ENCODE measurements at regions not wholly inside any gene's neighbourhood (a gene's known extent, or its start where the extent isn't known, plus 50 kb on each side); places are given as distances from the start of the nearest gene placed in this dataset.

DNA sequence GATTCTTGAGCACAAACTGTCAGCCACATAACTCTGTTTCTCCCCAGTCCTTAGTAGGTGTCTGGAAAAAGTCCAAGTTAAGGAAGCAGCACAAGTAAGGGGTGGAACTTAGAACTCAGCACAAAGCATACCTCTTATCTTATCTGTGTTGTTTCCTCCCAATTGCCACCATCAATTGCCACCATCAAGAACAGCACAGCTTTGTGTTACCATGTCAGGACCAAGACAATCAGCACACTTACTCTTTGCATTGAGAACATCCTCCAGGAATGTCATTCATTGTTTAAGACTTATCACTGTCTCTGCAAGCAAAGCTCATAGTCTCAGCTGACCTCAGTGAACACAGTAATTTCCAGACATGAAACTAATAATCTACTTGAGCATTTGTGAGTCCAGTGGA, 212.7 kb upstream of the FSHR start:
- no peak for DNase-seq (ENCODE audit: low read depth)
- H3K4me3 ChIP-seq (ENCODE audit: low read length) = no peak overlapping the region
- TF ChIP-seq, protein P1, sequence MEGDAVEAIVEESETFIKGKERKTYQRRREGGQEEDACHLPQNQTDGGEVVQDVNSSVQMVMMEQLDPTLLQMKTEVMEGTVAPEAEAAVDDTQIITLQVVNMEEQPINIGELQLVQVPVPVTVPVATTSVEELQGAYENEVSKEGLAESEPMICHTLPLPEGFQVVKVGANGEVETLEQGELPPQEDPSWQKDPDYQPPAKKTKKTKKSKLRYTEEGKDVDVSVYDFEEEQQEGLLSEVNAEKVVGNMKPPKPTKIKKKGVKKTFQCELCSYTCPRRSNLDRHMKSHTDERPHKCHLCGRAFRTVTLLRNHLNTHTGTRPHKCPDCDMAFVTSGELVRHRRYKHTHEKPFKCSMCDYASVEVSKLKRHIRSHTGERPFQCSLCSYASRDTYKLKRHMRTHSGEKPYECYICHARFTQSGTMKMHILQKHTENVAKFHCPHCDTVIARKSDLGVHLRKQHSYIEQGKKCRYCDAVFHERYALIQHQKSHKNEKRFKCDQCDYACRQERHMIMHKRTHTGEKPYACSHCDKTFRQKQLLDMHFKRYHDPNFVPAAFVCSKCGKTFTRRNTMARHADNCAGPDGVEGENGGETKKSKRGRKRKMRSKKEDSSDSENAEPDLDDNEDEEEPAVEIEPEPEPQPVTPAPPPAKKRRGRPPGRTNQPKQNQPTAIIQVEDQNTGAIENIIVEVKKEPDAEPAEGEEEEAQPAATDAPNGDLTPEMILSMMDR (IDR thresholded peaks at IDR 0.05; ENCODE audit: insufficient read depth, low read depth, low read length, missing control alignments) = no peak

DNA sequence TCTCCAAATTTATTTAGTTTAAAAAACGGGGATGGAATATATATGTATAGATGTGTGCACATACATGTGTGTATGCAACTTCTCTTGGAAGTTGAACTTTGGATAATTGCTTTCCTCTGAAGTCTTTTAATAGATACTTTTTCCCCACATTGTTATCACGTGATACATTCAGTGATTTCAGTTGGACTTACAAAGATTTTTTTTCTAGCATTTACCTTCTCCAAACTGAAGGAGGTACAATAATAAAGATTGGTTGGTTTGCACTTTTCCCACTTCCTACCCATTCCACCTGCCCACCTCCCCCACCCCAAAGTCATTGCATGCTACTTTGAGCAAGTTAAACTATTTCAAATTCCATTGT, 206.1 kb upstream of the FSHR start:
- no peak for DNase-seq (ENCODE audit: low read depth)
- H3K4me3 ChIP-seq (ENCODE audit: low read length) = no peak overlapping the region
- TF ChIP-seq, protein P1 (IDR thresholded peaks at IDR 0.05; ENCODE audit: insufficient read depth, low read depth, low read length, missing control alignments) = no peak

DNA sequence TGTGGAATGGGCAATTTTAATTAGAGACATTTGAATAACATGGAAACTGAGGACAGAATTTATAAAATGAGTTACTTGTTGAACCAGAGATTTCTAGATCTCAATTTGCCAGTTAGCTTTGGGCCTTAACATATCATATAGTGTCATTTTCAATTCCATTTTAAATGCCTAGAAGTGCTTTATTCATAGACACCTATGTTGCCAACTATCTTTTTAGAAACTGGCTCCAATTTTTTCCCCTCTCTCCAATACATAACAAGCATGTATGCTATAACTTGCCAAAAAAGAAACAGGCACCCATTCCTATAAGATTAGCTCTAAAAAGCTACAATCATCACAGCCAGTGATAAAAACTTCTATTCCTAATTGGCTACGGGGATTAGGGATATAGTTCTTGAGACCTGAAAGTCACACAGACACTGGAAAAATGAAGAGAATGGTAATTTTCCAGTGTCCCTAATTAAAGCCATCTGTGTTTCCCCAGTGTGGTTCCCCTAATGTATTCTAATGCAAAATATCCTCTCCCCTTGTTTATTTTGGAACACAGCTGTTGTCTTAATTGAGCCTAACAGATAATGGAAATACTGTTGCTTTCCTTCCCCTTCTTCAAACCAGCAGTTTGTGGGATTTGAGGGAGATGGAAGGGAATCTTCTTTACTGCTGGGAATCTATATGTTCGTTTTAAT, 205.5 kb upstream of the FSHR start:
- no peak overlapping the region for H3K4me3 ChIP-seq (ENCODE audit: low read length)
- DNase-seq (ENCODE audit: low read depth) = no peak
- TF ChIP-seq, protein P1 (IDR thresholded peaks at IDR 0.05; ENCODE audit: insufficient read depth, low read depth, low read length, missing control alignments) = no peak

DNA sequence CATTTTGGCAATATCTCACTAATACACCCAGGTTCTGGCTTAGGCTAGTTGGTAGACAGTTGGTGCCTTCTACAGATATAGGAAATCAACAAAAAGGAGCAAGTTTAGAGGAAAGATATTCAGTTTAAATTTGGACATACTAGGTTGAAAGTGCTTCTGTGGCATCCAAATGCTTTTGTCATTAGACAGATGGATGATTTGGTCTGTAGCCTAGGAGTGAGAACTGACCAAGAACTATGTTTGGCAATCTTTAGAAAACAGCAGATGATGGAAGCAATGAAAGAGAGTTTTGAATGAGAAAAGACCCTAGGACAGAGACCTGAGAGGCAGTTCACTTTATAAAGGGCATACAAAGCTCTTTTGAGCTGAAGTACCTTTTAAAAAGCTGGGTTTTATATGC, 201.3 kb upstream of the FSHR start:
- TF ChIP-seq, protein P1 (IDR thresholded peaks at IDR 0.05; ENCODE audit: insufficient read depth, low read depth, low read length, missing control alignments) = no peak
- DNase-seq (ENCODE audit: low read depth) = no peak
- no peak overlapping the region for H3K4me3 ChIP-seq (ENCODE audit: low read length)

DNA sequence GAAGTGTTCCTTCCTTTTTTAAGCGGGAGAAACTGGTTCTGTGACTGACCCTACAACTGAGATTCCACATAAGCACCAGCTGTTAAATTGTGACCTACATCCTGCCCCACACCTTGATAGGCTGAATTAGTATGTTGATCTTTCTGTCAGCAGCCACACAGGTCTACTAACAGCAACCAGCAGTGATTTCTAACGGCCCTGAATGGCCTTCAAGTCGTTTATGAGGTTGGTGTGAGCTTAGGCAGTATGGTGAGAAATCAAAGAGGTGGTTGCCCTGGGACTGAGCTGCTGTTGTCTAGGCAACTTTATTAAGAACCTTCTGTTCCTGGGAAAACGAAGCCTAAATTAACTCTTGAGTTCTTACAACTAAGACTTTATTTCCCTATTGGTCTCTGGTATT, 197.2 kb upstream of the FSHR start:
- H3K4me3 ChIP-seq (ENCODE audit: low read length) = no peak overlapping the region

DNA sequence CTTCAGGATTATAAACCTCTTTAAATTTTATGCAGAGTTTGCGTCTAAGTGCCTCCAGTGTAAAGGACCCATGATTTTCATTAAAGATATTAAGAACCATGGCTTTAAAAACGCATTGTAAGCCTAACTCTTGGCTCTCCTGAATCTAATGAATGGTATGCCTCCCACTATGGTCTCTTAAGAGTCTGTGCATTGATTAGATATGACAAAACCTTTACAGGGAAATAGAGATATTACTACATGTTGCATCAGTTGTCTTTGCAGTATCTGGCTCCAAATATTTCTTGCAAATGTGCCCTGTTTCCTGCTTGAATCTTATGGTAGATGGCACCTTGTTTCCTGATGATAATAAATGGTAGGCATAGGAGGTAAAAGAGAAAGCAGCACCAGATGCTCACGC, 189.3 kb upstream of the FSHR start:
- TF ChIP-seq, protein P1 (IDR thresholded peaks at IDR 0.05; ENCODE audit: insufficient read depth, low read depth, low read length, missing control alignments) = no peak
- H3K4me3 ChIP-seq (ENCODE audit: low read length) = no peak overlapping the region
- no peak for DNase-seq (ENCODE audit: low read depth)

More for the DNA sequence above, 197.2 kb upstream of the FSHR start:
- TF ChIP-seq, protein P1 (IDR thresholded peaks at IDR 0.05; ENCODE audit: insufficient read depth, low read depth, low read length, missing control alignments) = no peak
- DNase-seq (ENCODE audit: low read depth) = no peak

DNA sequence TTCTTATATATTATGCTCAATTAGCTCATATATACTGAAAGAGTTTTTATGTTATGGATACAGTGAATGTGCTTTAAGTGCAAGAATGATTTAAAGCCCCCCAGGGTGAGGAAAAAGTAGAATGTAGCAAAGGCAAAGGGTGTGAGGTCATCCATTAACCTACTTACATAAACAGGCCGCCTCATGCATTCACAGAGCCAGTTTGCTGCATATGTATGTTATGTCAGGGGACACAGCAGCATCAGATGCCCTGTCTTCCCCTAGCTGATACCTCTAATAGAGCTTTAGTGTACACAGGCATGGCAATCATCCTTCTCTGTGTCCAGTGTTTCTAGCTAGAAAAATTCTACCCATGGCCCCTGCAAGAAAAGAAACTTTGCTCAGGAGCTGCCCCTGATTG, 187.8 kb upstream of the FSHR start:
- DNase-seq (ENCODE audit: low read depth) = no peak
- no peak overlapping the region for H3K4me3 ChIP-seq (ENCODE audit: low read length)
- TF ChIP-seq, protein P1 (IDR thresholded peaks at IDR 0.05; ENCODE audit: insufficient read depth, low read depth, low read length, missing control alignments) = no peak
